ENCODE measurements at regions not wholly inside any gene's neighbourhood (a gene's known extent, or its start where the extent isn't known, plus 50 kb on each side); places are given as distances from the start of the nearest gene placed in this dataset.

- TF ChIP-seq BHLHE40 (IDR thresholded peaks at IDR 0.05; ENCODE audit: borderline replicate concordance), result no peak
- TF ChIP-seq ELF4 (IDR thresholded peaks at IDR 0.05), result no peak
- TF ChIP-seq LEF1 (IDR thresholded peaks at IDR 0.05; ENCODE audit: borderline replicate concordance), result no peak
- TF ChIP-seq TARDBP (IDR thresholded peaks at IDR 0.05), result no peak
- no peak for TF ChIP-seq NFRKB (IDR thresholded peaks at IDR 0.05)
- TF ChIP-seq ZNF384 (IDR thresholded peaks at IDR 0.05), result no peak
- no peak for TF ChIP-seq FOXK2 (IDR thresholded peaks at IDR 0.05)
- no peak for TF ChIP-seq FOXA1 (IDR thresholded peaks at IDR 0.05)
- no peak for TF ChIP-seq FOXM1 (IDR thresholded peaks at IDR 0.05; ENCODE audit: borderline replicate concordance)
- no peak for TF ChIP-seq L3MBTL2 (conservative IDR thresholded peaks at IDR 0.05)
- TF ChIP-seq HDGF (IDR thresholded peaks at IDR 0.05; ENCODE audit: borderline replicate concordance), result no peak
- no peak for TF ChIP-seq SP1 (IDR thresholded peaks at IDR 0.05)
- TF ChIP-seq ARNT (IDR thresholded peaks at IDR 0.05), result no peak
- CTCF ChIA-PET, result no interaction called here
- POLR2A ChIA-PET, result no interaction called here
- DNase-seq (ENCODE audit: extremely low spot score), result no peak
These were observed 110.1 kb upstream of the POM121L12 start for GRCh38 chr7:52925332-52925731.

GRCh38 chr7:52920977-52921376 is 114.5 kb upstream of the POM121L12 start:
- ChIA-PET CTCF (interaction anchor here (0.6 kb wide), 1 partner anchor 1241 kb away, joined by 3 read pairs; no protein-coding TSS in a partner anchor), POLR2A (no interaction called here)
- TF ChIP-seq LEF1 (IDR thresholded peaks at IDR 0.05; ENCODE audit: borderline replicate concordance) (no peak), FOXA1 (IDR thresholded peaks at IDR 0.05) (no peak), ZNF384 (IDR thresholded peaks at IDR 0.05) (no peak), ARNT (IDR thresholded peaks at IDR 0.05) (no peak), FOXK2 (IDR thresholded peaks at IDR 0.05) (no peak), FOXM1 (IDR thresholded peaks at IDR 0.05; ENCODE audit: borderline replicate concordance) (no peak), SP1 (IDR thresholded peaks at IDR 0.05) (no peak), BHLHE40 (IDR thresholded peaks at IDR 0.05; ENCODE audit: borderline replicate concordance) (no peak), SUZ12 (IDR thresholded peaks at IDR 0.05) (no peak), L3MBTL2 (conservative IDR thresholded peaks at IDR 0.05) (no peak), CTBP1 (IDR thresholded peaks at IDR 0.05; ENCODE audit: borderline replicate concordance) (no peak)
- DNase-seq (ENCODE audit: extremely low spot score), result no peak

DNA sequence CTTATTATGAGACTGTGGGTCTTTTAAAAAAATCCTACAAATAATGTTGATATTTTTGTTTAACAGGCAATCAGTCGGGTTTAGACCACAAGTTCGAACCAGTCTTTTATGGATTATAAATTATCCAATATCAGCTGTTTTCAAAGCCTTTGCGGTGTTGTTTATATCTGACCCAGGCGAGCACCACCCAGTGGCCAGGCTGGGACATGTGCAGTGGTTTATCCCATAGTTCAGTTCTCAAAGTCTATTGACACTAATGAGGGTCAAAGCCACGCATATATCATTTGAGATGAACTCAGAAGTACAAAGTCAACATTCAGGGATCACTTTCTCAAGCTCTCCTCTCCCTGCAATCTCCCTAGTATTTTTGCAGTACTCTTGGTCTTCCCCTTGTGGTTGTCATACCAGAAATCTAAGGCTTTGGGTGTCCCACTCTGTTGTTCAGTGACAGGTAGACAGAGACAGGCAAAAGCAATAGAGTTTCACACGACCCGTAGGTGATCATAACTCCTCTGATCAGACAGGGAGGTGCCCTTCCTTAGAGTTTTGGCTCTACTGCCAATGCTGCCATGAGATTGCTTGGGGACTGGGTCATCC is 117.4 kb upstream of the POM121L12 start:
- POLR2A ChIA-PET, result no interaction called here
- peak; percentile 9 for DNase-seq (ENCODE audit: extremely low spot score)
- TF ChIP-seq L3MBTL2 (conservative IDR thresholded peaks at IDR 0.05) (no peak), ELF4 (IDR thresholded peaks at IDR 0.05) (no peak), FOXA1 (IDR thresholded peaks at IDR 0.05) (no peak), SUZ12 (IDR thresholded peaks at IDR 0.05) (no peak), NFRKB (IDR thresholded peaks at IDR 0.05) (no peak), BHLHE40 (IDR thresholded peaks at IDR 0.05; ENCODE audit: borderline replicate concordance) (no peak)
- CTCF ChIA-PET, result no interaction called here

GRCh38 chr7:52911795-52912194 is 123.6 kb upstream of the POM121L12 start:
- TF ChIP-seq ARNT (IDR thresholded peaks at IDR 0.05), result no peak
- TF ChIP-seq, protein P1, sequence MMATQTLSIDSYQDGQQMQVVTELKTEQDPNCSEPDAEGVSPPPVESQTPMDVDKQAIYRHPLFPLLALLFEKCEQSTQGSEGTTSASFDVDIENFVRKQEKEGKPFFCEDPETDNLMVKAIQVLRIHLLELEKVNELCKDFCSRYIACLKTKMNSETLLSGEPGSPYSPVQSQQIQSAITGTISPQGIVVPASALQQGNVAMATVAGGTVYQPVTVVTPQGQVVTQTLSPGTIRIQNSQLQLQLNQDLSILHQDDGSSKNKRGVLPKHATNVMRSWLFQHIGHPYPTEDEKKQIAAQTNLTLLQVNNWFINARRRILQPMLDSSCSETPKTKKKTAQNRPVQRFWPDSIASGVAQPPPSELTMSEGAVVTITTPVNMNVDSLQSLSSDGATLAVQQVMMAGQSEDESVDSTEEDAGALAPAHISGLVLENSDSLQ (IDR thresholded peaks at IDR 0.05), result no peak
- TF ChIP-seq ELF4 (IDR thresholded peaks at IDR 0.05), result no peak
- no peak for TF ChIP-seq BHLHE40 (IDR thresholded peaks at IDR 0.05; ENCODE audit: borderline replicate concordance)
- no peak for TF ChIP-seq NFRKB (IDR thresholded peaks at IDR 0.05)
- TF ChIP-seq SUZ12 (IDR thresholded peaks at IDR 0.05), result no peak
- ChIA-PET CTCF (no interaction called here), POLR2A (interaction anchor here (0.7 kb wide), 1 partner anchor 1000 kb away, joined by 4 read pairs; no protein-coding TSS in a partner anchor)
- no peak for DNase-seq (ENCODE audit: extremely low spot score)

GRCh38 chr7:52911326-52911725 is 124.1 kb upstream of the POM121L12 start:
- POLR2A ChIA-PET, result interaction anchor here (0.7 kb wide), 1 partner anchor 1000 kb away, joined by 4 read pairs; no protein-coding TSS in a partner anchor
- CTCF ChIA-PET, result no interaction called here
- TF ChIP-seq ZNF384 (IDR thresholded peaks at IDR 0.05) (no peak), HDGF (IDR thresholded peaks at IDR 0.05; ENCODE audit: borderline replicate concordance) (no peak), ARNT (IDR thresholded peaks at IDR 0.05) (no peak), CTBP1 (IDR thresholded peaks at IDR 0.05; ENCODE audit: borderline replicate concordance) (no peak), TARDBP (IDR thresholded peaks at IDR 0.05) (no peak), FOXK2 (IDR thresholded peaks at IDR 0.05) (no peak), SUZ12 (IDR thresholded peaks at IDR 0.05) (no peak), ELF4 (IDR thresholded peaks at IDR 0.05) (no peak), LEF1 (IDR thresholded peaks at IDR 0.05; ENCODE audit: borderline replicate concordance) (no peak), SP1 (IDR thresholded peaks at IDR 0.05) (no peak), FOXA1 (IDR thresholded peaks at IDR 0.05) (no peak), L3MBTL2 (conservative IDR thresholded peaks at IDR 0.05) (no peak), NFRKB (IDR thresholded peaks at IDR 0.05) (no peak), BHLHE40 (IDR thresholded peaks at IDR 0.05; ENCODE audit: borderline replicate concordance) (no peak), FOXM1 (IDR thresholded peaks at IDR 0.05; ENCODE audit: borderline replicate concordance) (no peak)
- TF ChIP-seq, protein P1 (IDR thresholded peaks at IDR 0.05), result no peak
- no peak for DNase-seq (ENCODE audit: extremely low spot score)

DNA sequence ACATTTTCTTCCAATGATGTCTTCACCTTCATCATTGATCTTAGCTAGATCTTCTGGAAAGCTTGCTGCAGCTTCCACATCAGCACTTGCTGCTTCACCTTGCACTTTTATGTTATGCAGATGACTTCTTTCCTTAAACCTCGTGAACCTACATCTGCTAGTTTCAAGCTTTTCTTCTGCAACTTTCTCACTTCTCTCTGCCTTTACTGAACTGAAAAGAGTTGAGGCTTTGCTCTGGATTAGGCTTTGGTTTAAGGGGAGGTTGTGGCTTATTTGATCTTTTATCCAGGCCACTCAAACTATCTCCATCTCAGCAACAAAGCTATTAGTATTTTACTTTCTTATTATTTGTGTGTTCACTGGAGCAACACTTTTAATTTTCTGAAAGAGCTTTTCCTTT is 125.5 kb upstream of the POM121L12 start:
- DNase-seq (ENCODE audit: extremely low spot score), result no peak
- ChIA-PET CTCF (no interaction called here), POLR2A (no interaction called here)
- TF ChIP-seq NFRKB (IDR thresholded peaks at IDR 0.05) (no peak), FOXA1 (IDR thresholded peaks at IDR 0.05) (no peak), BHLHE40 (IDR thresholded peaks at IDR 0.05; ENCODE audit: borderline replicate concordance) (no peak), ZNF384 (IDR thresholded peaks at IDR 0.05) (no peak), TARDBP (IDR thresholded peaks at IDR 0.05) (no peak), SP1 (IDR thresholded peaks at IDR 0.05) (no peak), CTBP1 (IDR thresholded peaks at IDR 0.05; ENCODE audit: borderline replicate concordance) (no peak), SUZ12 (IDR thresholded peaks at IDR 0.05) (no peak), ELF4 (IDR thresholded peaks at IDR 0.05) (no peak), LEF1 (IDR thresholded peaks at IDR 0.05; ENCODE audit: borderline replicate concordance) (no peak), ARNT (IDR thresholded peaks at IDR 0.05) (no peak)

DNA sequence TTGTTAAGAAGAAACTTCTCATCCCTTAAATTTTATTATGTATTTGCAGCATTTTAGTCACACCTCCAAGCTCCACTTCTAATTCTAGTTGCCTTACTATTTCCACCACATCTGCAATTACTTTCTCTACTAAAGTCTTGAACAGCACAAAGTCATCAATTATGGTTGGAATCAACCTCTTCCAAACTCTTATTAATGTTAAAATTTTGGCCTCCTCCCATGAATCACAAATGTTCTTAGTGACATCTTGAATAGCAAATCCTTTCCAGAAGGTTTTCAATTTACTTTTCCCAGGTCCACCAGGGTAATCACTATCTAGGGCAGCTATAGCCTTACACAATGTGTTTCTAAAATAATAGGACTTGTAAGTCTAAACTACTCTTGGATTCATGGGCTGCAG is 126.3 kb upstream of the POM121L12 start:
- no peak for DNase-seq (ENCODE audit: extremely low spot score)
- TF ChIP-seq TARDBP (IDR thresholded peaks at IDR 0.05) (no peak), NFRKB (IDR thresholded peaks at IDR 0.05) (no peak), FOXA1 (IDR thresholded peaks at IDR 0.05) (no peak), CTBP1 (IDR thresholded peaks at IDR 0.05; ENCODE audit: borderline replicate concordance) (no peak), FOXK2 (IDR thresholded peaks at IDR 0.05) (no peak)
- POLR2A ChIA-PET, result no interaction called here
- CTCF ChIA-PET, result no interaction called here

All from HEK293T (cell line).